Ovary (tissue), 7 donors: ENCODE measurements at regions not wholly inside any gene's neighbourhood (a gene's known extent, or its start where the extent isn't known, plus 50 kb on each side); places are given as distances from the start of the nearest gene placed in this dataset.

Experiments used
- DNase-seq, 5 donors: peaks; one replicate each; pipeline ENCODE4 v3.0.0-alpha.2; 2019 to 2020
- H3K27ac ChIP-seq, 2 donors: fragments of 200-600 bp; one replicate each; pipeline versions ENCODE4 v1.5.1 to v1.8.0; 2019 to 2022
- H3K27me3 ChIP-seq: fragments of 200-600 bp; one replicate; pipeline ENCODE4 v1.8.0; 2022
- H3K36me3 ChIP-seq: fragments of 200-600 bp; sonication (generic); one replicate; pipeline ENCODE4 v1.5.1; 2019
- H3K4me1 ChIP-seq: one replicate; pipeline ENCODE4 v1.8.1; 2013; ENCODE audit warnings: mild to moderate bottlenecking, moderate library complexity; ENCODE audit not compliant: insufficient read depth
- H3K4me3 ChIP-seq: fragments of 200-600 bp; sonication (generic); one replicate; pipeline ENCODE4 v1.5.1; 2017
- H3K9me3 ChIP-seq, 2 donors: fragments of 200-600 bp in 1 of 2; sonication (generic) in 1 of 2; one replicate each; pipeline versions ENCODE4 v1.5.1 to v1.8.1; 2013 to 2019; ENCODE audit warnings: mild to moderate bottlenecking in 1 of 2, moderate library complexity in 1 of 2
- EP300 ChIP-seq: sonication (generic); formaldehyde crosslinking; IDR thresholded peaks from one replicate; pipeline ENCODE4 v1.6.1; 2017; ENCODE audit warnings: antibody characterized with exemption
- POLR2A ChIP-seq: fragments of 450-650 bp; IDR thresholded peaks from one replicate; pipeline ENCODE4 v1.6.1; 2017; ENCODE audit warnings: antibody characterized with exemption, mild to moderate bottlenecking, moderate library complexity
- WGBS, 3 donors: extraction: QIAGEN DNeasy Blood & Tissue Kit in 1 of 3; methylation state at CpG; one replicate each; pipeline versions ENCODE4 v1.1.5 to v1.1.7; 2013 to 2017; 5-methylcytosine and 5-hydroxymethylcytosine counted together
- intact Hi-C, 4 donors: fragments of 100-400 bp; cut with DNase I; formaldehyde crosslinking; loops; one replicate each; pipeline versions ENCODE4 v1.11.0 to v1.15.1; 2022 to 2023
- TF ChIP-seq, protein P1 (sequence below), 3 donors: fragments of 450-650 bp in 2 of 3; fragments of 200-600 bp in 1 of 3; IDR thresholded peaks; one replicate each; pipeline versions ENCODE4 v1.5.1 to v1.8.0; 2016 to 2022; ENCODE audit warnings: antibody characterized with exemption in 3 of 3, mild to moderate bottlenecking in 1 of 3
- donor health status: DM: no; HTN: no; CAD: no; lungs with moderate emphysema.
- donor health status: DM: no; HTN: no; CAD: no.
- donor health status: Bipolar disorder and iron deficiency.
- donor health status: DM: no; HTN: no; CAD: no.
- donor health status: DM: yes; HTN: yes; CAD: no.

- peak overlapping the region in 1 of 2 donors; percentile 75 for H3K27ac ChIP-seq
- H3K4me3 ChIP-seq, result no peak overlapping the region
- TF ChIP-seq EP300, result no peak
- no peak for TF ChIP-seq POLR2A
- TF ChIP-seq, protein P1, sequence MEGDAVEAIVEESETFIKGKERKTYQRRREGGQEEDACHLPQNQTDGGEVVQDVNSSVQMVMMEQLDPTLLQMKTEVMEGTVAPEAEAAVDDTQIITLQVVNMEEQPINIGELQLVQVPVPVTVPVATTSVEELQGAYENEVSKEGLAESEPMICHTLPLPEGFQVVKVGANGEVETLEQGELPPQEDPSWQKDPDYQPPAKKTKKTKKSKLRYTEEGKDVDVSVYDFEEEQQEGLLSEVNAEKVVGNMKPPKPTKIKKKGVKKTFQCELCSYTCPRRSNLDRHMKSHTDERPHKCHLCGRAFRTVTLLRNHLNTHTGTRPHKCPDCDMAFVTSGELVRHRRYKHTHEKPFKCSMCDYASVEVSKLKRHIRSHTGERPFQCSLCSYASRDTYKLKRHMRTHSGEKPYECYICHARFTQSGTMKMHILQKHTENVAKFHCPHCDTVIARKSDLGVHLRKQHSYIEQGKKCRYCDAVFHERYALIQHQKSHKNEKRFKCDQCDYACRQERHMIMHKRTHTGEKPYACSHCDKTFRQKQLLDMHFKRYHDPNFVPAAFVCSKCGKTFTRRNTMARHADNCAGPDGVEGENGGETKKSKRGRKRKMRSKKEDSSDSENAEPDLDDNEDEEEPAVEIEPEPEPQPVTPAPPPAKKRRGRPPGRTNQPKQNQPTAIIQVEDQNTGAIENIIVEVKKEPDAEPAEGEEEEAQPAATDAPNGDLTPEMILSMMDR (IDR thresholded peaks at IDR 0.05), result no peak
- 10 to 18% (median 12%) methylated on average over 3 of the region's 3 CpGs for WGBS, 3 donors
- peaks cover 6% of the 10 kb centered on the region for H3K4me1 ChIP-seq
- H3K9me3 ChIP-seq, result no peaks in the 10 kb centered on the region
- intact Hi-C loops, result no loop called here
- H3K27me3 ChIP-seq, result no peaks in the 10 kb centered on the region
- H3K36me3 ChIP-seq, result no peaks in the 10 kb centered on the region
- no peak for DNase-seq
Measured at GRCh38 chr12:77247542-77247941, 182.2 kb upstream of the E2F7 start.

- no peak for DNase-seq
- no peak for TF ChIP-seq POLR2A
- TF ChIP-seq EP300, result no peak
- TF ChIP-seq, protein P1 (IDR thresholded peaks at IDR 0.05), result no peak
- H3K4me3 ChIP-seq, result no peak overlapping the region
- peaks cover 6% of the 10 kb centered on the region for H3K4me1 ChIP-seq
- 73 to 83% (median 77%) methylated on average over 4 of the region's 4 CpGs for WGBS, 3 donors
- no peaks in the 10 kb centered on the region for H3K9me3 ChIP-seq
- no peaks in the 10 kb centered on the region for H3K27me3 ChIP-seq
- intact Hi-C loops, result no loop called here
- H3K27ac ChIP-seq, result no peak overlapping the region
- no peaks in the 10 kb centered on the region for H3K36me3 ChIP-seq
Measured at GRCh38 chr12:77243345-77243744, 178.0 kb upstream of the E2F7 start.

DNA sequence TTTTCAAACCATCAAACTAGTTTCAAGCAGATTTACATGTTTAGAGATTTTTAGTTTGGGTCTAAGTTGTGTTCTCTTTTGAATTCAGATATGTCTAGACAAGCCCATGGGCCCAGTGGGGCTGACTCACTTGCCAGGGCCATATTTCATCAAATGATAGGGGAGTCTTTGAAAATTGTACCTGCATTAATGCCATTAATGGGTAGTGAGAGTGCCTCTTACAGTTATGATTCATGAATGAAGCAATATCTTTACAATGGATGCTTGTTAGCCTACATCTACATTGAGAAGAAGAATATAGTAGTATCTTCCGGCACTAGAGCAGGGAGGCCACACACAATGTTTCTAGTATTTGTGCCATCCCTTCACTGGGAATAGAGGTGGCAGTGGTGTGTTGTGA is 174.2 kb upstream of the E2F7 start:
- intact Hi-C loops, result no loop called here
- no peaks in the 10 kb centered on the region for H3K9me3 ChIP-seq
- no peak overlapping the region for H3K4me3 ChIP-seq
- no peaks in the 10 kb centered on the region for H3K27me3 ChIP-seq
- H3K4me1 ChIP-seq, result peaks cover 14% of the 10 kb centered on the region
- TF ChIP-seq EP300 (no peak), POLR2A (no peak)
- TF ChIP-seq, protein P1 (IDR thresholded peaks at IDR 0.05), result no peak
- 92 to 100% (median 100%) methylated on average over 1 of the region's 1 CpG for WGBS, 3 donors
- peak overlapping the region in 1 of 2 donors; percentile 84 for H3K27ac ChIP-seq
- no peak for DNase-seq
- H3K36me3 ChIP-seq, result no peaks in the 10 kb centered on the region

GRCh38 chr12:77238335-77238734 is 173.0 kb upstream of the E2F7 start:
- Histone ChIP-seq H3K9me3 (no peaks in the 10 kb centered on the region), H3K27me3 (no peaks in the 10 kb centered on the region), H3K36me3 (no peaks in the 10 kb centered on the region), H3K27ac (peak overlapping the region in 1 of 2 donors; percentile 84), H3K4me1 (peaks cover 14% of the 10 kb centered on the region), H3K4me3 (no peak overlapping the region)
- intact Hi-C loops, result no loop called here
- TF ChIP-seq POLR2A (no peak), EP300 (no peak)
- TF ChIP-seq, protein P1 (IDR thresholded peaks at IDR 0.05), result no peak
- WGBS, 3 donors, result 1 to 18% (median 4%) methylated on average over 2 of the region's 2 CpGs
- no peak for DNase-seq
